Left forelimb (tissue), 1 donor: ENCODE measurements at regions not wholly inside any gene's neighbourhood (a gene's known extent, or its start where the extent isn't known, plus 50 kb on each side); places are given as distances from the start of the nearest gene placed in this dataset.

Experiments used
- DNase-seq: peaks from one replicate; pipeline ENCODE4 v3.0.0-alpha.2; 2018; ENCODE audit warnings: low spot score

DNA sequence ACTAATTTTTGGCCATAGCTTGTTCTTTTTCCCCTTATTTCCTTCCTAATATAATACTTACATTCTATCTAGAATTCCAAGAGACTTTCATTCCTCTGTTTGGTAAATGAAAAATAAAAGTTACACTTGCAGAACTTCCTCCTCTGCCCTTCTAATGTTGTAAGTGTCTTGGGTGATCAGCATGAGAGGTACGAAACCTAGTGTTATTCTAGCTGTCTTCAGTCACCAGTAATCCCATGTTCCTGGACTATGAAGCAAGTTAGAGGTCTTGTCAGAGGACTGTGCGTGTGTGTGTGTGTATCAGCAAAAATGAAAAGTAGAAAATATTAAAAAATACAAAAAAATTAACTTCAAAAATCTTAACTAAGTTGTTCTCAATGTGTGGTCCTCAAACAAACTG, 307.0 kb downstream of the SPRY2 start:
- no peak for DNase-seq

DNA sequence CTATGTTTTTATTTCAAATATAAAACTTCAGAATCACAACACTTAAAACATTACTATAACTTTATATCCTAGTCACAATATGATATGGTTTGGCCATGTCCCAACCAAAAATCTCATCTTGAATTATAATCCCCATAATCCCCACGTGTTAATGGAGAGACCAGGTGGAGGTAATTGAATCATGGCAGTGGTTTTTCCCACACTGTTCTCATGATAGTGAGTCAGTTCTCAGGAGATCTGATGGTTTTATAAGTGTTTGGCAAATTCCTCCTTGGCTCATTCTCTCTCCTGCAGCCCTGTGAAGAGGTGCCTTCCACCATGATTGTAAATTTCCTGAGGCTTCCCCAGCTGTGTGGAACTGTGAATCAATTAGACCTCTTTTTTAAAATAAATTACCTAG, 307.6 kb downstream of the SPRY2 start:
- no peak for DNase-seq

DNA sequence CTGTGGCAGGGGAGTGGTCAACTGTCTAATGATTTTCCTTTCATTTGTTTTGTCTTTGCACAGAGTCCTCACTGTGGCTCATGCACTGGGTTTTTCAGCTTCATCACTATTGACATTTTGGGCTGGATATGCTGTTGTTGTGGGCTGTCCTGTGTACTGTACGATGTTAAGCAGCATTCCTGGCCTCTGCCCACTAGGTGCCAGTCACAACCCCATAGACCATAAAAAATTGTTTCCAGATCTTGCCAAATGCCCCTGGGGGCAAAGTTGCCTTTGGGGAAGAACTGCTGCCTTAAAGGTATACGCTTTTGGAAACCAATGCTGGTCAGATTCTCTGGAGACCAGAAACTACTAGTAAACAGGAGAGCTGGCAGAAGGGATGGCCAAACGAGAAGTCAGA, 310.4 kb downstream of the SPRY2 start:
- DNase-seq = no peak

DNA sequence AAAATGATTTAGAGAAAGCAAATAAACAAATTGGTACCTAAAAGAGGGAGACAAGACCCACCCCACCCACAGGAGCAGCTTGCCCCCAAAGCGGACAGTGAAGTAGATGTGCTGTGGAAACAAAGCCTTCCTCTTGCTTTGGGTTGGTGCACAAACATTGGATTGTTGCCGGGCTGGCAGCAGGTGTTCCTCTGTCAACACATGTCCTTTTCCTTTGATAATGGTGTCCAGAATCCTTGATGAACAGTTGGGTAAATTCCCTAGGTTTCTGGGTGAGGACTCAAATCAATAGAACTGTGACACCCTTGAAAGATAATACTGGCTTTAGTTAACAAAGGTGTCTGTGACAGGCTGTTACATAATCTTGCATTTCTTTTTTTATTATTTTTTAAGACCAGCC, 311.8 kb downstream of the SPRY2 start:
- DNase-seq = no peak

DNA sequence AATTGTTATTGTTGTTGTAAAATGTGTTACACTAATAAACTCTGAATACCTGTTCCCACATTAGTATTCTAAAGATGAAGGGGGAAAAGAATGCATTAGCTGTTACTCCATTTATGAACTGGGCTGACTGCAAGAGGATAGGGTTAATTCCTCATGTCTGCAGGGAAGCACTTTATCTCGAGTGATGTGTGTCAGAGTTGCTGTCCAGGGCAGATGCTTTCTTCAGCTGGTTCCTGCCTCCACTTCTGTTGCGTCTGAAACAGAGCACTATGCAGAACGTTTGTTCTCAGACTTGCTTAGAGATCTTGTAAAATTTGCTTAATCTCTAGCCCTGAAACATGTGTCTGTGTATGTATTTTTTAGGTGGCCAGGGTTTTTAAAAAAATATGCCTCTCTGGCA, 318.8 kb downstream of the SPRY2 start:
- DNase-seq = no peak

DNA sequence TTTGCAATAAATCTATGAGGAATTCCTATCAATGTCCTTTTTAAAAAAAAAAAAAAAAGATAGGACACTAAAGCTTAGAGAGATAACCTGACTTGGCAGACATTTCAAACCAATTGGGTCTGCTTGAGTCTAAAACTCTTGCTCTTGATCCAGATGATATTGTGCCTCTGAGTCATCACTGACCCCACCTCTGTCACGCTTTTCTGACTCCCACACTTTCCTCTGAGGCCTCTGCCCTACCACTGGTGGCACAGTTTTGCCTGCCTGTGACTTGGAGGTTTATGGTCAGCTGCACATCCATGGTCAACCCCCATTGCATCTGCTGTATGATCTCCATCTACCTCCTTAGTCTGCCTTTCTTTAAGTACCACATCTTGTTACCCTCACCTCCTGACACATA, 328.7 kb downstream of the SPRY2 start:
- DNase-seq = no peak

DNA sequence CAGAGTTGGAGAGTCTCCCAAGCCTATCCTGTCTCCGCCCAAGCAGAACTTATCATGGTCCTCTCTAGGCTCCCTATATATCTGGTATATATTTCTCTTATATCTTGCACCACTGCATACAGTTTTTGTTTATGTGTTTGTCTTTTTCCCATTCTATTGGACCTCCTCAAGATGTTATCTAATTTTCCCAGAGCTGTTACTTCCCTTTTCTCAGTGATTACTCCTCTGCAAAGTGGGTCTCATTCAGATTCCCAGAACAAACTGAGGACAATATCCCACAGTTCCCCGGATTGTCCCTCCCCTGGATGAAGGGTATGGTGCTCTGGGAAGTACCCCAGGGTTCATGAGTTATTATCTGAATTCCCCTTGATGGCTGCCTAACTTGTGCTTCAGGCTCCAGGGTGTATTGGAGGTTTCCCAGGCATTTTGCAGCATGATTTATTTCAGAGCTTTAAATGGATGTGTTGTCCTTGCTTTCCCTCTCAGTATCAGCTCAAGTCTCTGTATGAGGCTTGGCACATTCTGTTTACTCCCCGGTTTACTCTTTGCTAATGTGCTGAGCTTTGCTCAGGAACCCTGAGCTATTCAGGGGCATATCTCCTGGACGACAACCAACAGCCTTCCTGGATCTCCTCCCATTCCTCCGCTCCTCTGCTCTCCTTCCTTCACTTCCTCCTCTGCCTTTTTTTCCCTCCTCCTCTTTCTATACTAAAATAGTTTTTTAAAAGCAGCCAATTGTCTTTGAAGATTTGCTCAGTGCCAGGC, 329.3 kb downstream of the SPRY2 start:
- no peak for DNase-seq

DNA sequence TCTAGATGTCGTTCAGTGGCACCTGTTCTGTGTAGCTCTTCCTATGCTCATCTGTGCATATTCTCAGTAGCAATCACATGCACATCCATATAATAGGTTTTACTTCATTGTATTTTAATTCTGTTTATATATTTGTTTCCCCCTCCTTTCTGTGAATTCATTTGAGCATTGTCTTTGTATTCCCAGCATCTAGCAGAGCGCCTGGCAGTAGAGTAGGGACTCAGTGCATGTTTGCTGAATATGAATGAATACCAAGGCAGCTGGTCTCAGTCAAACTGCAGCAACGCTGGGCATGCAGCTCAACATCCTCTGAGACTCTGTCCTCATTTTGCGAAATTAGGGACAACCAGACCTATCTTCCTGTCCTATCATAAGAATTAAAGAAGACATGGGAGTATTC, 330.1 kb downstream of the SPRY2 start:
- no peak for DNase-seq

DNA sequence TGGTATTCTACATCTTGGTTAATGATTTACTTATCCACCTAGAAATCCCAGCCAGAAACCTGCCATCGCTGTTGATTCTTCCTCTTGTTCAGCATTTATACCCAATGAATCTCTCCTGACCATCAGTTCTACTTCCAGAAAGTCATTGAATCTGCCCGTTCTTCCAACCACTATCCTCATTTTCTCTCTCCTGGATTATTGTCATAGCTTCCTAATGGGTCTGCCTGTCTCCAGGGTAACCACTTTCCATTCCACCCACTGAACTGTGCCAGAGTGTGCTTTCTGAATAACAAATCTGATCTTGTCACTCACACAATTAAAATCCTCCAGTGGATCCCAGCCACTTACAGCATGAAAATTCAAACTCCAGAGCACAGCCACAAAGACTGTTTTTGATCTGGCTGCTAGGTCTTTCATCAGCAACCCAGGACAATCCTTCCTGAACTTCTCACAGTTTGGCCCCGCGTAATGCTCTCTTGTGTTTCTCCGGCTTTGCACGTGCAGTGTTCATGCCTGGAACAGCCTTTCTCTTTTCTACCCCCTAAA, 330.6 kb downstream of the SPRY2 start:
- no peak for DNase-seq

DNA sequence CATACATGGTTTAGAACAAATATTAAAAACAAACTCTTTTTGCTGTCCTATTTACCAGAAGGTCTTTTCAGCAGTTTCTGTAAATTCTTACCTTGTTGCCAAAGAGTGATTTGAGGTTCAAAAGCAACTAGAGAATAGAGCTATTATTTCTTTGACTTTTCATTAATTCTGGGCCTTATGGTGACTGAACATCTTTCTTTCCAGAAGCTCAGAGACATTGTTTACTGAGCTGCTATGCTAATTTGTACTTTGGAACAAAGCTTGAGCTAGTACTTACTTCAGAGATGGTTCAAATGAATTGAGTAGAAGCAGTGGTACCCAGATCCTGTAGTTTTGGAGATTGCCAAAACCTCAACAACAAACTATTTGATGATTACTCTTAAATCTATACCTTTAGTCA, 331.2 kb downstream of the SPRY2 start:
- DNase-seq = no peak

DNA sequence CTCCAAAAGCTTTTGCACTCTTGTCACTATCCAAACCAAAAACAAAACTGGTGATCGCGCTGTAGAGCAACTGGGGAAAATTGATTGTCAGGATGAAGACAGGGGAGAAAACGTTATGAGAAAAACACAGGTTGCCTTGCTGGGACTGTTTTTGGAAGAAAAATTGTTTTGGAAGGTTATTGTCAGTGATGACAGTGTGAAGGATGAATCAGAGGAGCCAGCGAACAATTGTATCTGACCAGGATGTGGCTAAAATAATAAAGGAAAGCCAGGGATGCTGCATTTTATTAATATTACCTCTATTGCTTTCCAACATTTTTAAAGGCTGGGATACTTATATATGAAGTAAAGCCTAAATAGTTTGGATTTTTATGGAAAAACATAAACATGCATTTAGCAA, 334.0 kb downstream of the SPRY2 start:
- DNase-seq = no peak

DNA sequence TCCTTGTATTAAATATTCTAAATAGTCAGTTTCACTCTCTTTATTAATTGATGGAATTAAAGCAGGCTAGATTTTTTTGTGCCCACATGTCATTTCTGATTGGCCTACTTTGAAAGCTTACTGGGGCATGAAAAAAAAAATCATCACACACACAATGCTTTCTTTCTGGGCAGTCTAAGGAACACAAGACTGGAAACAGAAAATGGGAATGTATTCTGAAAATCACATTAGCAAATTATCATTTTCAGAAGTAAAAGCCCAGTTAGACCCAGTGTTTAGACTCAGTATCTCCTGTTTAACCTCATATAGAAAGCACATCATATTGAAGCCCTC, 339.4 kb downstream of the SPRY2 start:
- no peak for DNase-seq

DNA sequence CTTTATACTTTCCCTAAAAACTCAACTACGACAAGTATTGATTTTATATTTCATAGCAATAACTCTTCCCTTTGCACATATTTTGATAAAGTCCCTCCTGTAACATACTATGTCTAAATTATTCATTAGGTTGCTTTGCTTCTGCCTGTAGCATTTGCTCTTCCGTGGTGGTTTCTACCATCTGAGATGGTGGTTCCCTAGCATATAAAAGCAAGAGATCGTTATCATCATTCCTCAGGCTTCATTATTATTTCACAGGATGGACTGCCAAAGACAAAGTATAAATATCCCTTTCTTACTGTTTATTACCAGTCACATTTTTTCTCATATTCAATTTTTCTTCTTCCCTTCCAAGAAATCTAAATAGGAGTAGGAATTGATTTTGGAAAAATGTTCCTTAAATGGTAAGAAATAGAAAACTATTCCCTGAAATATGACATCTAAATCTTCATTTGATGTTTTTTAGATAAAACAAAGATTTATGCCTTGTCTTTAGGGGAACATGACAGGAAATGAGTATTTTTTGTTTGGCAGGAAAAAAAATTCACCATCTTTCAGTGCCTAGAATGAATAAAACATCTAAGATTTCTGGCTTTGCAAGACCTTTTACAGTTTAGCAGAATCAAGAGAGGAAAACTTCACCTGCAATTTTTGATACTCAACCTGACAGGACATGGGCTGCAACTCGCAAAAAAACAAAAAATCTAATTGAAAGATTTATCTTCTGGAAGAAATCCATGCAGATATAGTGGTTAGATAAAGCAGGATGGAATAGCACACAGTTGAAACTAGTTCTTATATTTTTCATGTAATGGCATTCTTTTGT, 340.0 kb downstream of the SPRY2 start:
- DNase-seq = no peak

DNA sequence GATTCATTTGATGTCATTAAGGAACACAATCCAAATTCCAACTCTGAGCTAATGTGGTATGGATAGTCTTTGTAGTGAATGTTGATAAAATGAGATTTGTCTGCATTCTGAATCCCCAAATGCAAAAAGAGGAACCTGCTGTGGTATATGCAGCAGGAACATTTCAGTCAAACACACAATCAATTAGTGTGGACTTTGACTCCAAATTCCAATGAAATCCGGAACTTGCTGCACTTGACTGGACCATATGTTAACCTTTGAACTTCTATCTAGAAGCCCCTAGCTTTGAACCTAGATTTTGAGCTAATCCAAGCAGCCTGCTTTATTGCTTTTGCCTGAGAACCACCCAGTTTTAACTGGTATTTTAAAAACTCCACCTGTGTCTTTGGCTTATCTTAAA, 341.3 kb downstream of the SPRY2 start:
- no peak for DNase-seq

DNA sequence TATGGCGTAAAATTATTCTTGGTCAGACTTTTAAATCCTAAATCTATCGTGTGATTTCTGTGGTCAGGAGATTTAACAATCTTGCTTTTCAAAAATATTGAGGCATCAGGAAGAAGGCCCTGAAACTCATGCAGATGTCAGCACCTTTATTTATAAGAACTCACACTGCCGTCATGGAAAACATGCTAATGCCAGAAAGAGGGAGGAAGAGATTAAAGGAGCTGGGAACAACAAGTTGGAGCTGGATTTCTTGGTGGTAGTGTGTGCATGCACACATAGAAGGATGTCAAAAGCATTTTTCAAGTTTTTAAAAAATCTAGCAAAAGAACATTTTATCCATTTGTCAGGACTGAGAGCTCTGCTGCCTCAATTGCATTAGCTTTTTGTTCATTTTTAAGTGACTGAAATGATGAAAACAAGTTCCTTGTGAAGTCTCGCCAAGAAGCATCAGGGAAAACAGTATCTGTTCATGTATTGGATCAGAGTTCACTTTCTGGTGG, 342.5 kb downstream of the SPRY2 start:
- no peak for DNase-seq

DNA sequence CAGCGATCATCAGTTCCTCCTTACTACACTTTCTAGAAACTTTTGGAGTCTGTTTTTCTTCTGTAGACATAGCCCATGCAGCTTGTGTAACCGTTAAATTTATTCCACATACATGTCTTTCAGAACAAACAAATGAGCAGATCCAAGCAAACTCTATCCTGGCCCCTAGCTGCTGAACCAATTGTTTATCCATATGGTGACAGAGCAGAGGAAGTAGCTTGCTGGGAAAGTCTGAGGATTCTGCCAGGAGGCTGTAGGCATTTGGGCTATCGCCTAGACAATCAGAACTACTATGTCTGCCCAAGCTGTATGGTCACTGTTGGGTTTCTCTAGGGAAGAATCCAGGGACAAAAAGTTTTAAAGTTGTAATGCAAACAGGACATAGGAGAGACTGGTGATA, 343.7 kb downstream of the SPRY2 start:
- DNase-seq = no peak

DNA sequence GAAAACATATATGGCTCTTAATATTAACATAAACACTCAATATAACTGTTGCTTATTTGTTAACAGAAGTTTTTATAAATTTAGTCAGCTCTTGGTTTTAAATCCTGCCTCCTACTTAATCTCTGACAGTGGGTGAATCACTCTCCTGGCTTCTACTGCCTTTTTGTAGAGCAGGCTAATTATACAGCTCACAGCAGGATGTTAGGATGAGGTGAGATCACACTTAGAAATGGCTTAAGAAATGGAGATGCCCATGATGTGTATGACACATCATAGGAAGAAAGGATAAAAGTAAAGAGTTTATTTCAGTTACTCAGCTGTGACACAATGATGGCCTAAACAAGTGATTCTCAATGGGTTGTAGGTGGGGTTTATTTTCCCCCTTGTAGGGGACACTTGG, 345.6 kb downstream of the SPRY2 start:
- no peak for DNase-seq

DNA sequence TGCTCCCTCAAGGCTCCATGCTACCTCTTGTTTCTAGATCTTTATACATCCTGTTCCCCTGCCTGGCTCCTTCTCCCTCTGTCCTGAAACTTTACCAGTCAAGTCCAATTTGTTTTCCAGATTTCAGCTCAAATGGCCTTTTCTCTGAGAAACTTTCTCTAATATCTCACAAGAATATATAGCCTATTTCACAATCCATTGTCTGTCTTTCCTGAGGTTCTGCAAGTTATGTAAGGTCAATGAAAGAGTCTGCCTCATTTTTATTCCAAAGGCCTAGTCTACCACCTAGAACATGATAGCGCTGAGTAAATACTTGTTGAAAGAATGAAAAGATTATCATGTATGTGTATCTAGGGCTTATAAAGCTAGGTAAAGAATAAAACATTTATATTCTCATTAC, 348.8 kb downstream of the SPRY2 start:
- no peak for DNase-seq

DNA sequence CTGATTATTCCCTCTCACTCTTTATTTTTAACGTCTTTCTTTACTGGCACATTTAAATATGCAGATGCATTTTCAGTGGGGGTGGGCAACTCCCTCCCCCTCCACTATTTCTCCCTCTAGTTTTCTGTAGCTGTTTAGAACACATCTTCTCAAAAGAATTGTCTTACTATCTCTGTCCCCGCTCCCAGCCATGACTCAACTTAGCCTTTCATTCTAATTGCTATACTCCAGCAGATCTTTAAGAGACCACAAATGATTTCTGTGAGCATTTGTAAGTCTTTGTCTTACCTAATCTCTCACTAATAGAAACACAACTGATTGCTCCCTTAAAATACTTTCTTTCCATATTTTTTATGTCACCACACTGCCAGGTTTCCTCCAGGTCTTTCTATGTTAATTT, 350.9 kb downstream of the SPRY2 start:
- DNase-seq = no peak

DNA sequence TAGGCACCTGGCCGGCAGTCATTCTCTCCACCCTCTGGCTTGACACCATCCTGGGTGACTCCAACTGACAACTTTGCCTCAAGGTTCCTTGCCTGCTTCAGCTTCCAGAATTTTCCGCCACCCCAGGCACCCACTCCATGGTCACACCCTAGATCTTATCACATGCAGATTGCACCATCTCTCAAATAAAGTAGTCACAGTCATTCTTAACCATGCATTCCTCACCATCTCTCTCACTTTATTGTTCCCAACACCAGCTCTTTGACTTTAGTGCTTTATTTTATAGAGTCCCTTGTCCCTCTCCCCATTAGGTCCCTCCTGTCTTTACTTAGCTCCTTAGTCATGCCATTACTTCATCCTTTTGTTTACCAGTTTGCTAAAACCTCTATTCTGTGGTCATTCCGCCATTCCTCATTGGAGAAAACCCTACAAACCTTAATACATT, 351.7 kb downstream of the SPRY2 start:
- DNase-seq = no peak

DNA sequence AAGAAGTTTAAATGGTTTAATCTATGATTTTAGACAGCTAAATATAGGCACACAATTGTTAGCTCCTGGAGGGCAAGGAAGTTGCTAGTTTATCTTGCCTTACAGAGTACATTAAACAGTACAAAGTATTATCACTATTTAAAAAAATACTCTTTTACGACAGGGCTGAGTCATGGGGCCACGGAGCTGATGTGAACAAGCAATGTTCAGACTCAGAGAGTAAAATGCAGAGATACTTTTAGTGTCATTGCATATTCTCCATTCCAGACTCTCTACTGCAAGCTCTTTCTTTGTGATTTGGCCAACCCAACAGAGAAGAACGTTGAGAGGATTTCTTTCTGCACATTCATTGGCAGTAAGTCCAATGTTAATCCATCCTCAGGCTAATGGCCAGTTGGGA, 352.4 kb downstream of the SPRY2 start:
- no peak for DNase-seq

DNA sequence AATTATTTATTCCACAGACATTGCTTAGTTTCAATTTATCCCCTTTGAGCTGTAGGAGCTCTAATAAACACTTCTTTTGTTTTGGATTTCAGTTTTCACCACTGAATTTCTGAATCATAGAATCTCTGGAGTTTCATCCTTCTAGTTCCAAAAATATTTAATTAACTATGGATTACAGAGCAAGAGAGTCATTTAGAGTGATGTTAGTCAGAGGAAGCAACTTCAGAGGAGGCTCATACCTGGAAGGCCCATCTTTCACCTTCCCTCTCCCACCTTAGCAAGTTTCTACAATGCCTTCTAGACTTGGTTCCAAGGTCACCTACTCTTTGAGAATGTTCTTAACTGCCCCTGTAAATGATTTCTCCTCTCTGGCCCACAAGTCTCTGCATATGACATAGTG, 353.2 kb downstream of the SPRY2 start:
- DNase-seq = no peak

DNA sequence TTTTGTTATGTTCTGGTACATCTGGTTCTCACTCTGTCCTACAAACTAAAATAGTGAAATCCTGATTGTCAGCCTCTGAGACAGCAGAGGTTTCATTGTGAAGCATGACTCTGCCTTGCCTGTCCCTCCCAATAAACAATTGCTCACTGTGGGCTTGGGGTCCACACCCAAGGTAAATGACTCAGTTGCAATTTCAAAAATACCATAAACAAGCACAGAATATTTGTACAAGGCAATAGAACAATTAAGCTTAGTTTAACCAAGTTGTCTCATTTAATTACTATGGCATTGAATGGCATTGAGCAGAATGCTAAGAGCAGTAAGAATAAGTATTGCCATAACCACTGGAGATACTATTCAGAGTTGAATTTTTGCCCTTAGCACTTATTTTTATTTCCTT, 353.6 kb downstream of the SPRY2 start:
- DNase-seq = no peak
